Myocyte (in vitro differentiated cells): ENCODE measurements at regions not wholly inside any gene's neighbourhood (a gene's known extent, or its start where the extent isn't known, plus 50 kb on each side); places are given as distances from the start of the nearest gene placed in this dataset.
"Not testable (repeated sequence)": the region's sequence is repeated elsewhere in the genome, so short reads cannot be mapped to it uniquely, and the experiment has no call there.

Experiments used
- DNase-seq: peaks from one replicate; pipeline ENCODE4 v3.0.0-alpha.2; 2012; ENCODE audit warnings: low read depth

GRCh38 chr6:21769968-21770367 lies 176.4 kb downstream of the SOX4 start:
- no peak for DNase-seq

GRCh38 chr6:21771626-21772320 lies 178.2 kb downstream of the SOX4 start:
- no peak for DNase-seq

- DNase-seq, result no peak
Observed at GRCh38 chr6:21772477-21772876, 178.9 kb downstream of the SOX4 start.

- DNase-seq, result no peak
Observed at GRCh38 chr6:21772884-21773575, 179.5 kb downstream of the SOX4 start.

GRCh38 chr6:21773576-21773968 lies 180.0 kb downstream of the SOX4 start:
- no peak for DNase-seq

- DNase-seq, result no peak
Observed at GRCh38 chr6:21777846-21778245, 184.3 kb downstream of the SOX4 start.

GRCh38 chr6:21780141-21780540 lies 186.6 kb downstream of the SOX4 start:
- no peak for DNase-seq

GRCh38 chr6:21780679-21781078 lies 187.1 kb downstream of the SOX4 start:
- DNase-seq, result no peak

- DNase-seq, result no peak
Observed at GRCh38 chr6:21781128-21781527, 187.6 kb downstream of the SOX4 start.

- no peak for DNase-seq
Observed at GRCh38 chr6:21785164-21785563, 191.6 kb downstream of the SOX4 start.

- DNase-seq, result no peak
Observed at GRCh38 chr6:21791056-21791455, 197.5 kb downstream of the SOX4 start.

- DNase-seq, result no peak
Observed at GRCh38 chr6:21791581-21791980, 198.0 kb downstream of the SOX4 start.

GRCh38 chr6:21792177-21792576 lies 198.6 kb downstream of the SOX4 start:
- no peak for DNase-seq

- not testable (repeated sequence) for DNase-seq
Observed at GRCh38 chr6:21796979-21797378, 203.4 kb downstream of the SOX4 start.

- no peak for DNase-seq
Observed at GRCh38 chr6:21798468-21798867, 204.9 kb downstream of the SOX4 start.

GRCh38 chr6:21800330-21800729 lies 206.8 kb downstream of the SOX4 start:
- no peak for DNase-seq

GRCh38 chr6:21800948-21801438 lies 207.4 kb downstream of the SOX4 start:
- DNase-seq, result peak; percentile 45

- no peak for DNase-seq
Observed at GRCh38 chr6:21801446-21802174, 208.1 kb downstream of the SOX4 start.

- DNase-seq, result no peak
Observed at GRCh38 chr6:21802175-21802822, 208.7 kb downstream of the SOX4 start.

- DNase-seq, result no peak
Observed at GRCh38 chr6:21804941-21805610, 211.5 kb downstream of the SOX4 start.
